Glutamatergic neuron (in vitro differentiated cells): ENCODE measurements at regions not wholly inside any gene's neighbourhood (a gene's known extent, or its start where the extent isn't known, plus 50 kb on each side); places are given as distances from the start of the nearest gene placed in this dataset.

Experiments
- DNase-seq: peaks from one replicate; pipeline ENCODE4 v3.0.0; 2022
- H3K27ac Mint-ChIP-seq: one replicate; pipeline ENCODE4 v1.8.0; 2020; ENCODE audit warnings: mild to moderate bottlenecking, mixed read lengths, inconsistent platforms; ENCODE audit not compliant: unreplicated experiment
- H3K27me3 Mint-ChIP-seq: one replicate; pipeline ENCODE4 v1.8.0; 2020; ENCODE audit warnings: mild to moderate bottlenecking, moderate library complexity, mixed read lengths, inconsistent platforms; ENCODE audit not compliant: unreplicated experiment
- H3K36me3 Mint-ChIP-seq: one replicate; pipeline ENCODE4 v1.8.0; 2020; ENCODE audit warnings: mild to moderate bottlenecking, mixed read lengths, inconsistent platforms; ENCODE audit not compliant: unreplicated experiment
- H3K4me1 Mint-ChIP-seq: one replicate; pipeline ENCODE4 v1.8.0; 2020; ENCODE audit warnings: mild to moderate bottlenecking, low read depth, mixed read lengths, inconsistent platforms; ENCODE audit not compliant: unreplicated experiment
- H3K4me3 Mint-ChIP-seq: one replicate; pipeline ENCODE4 v1.8.0; 2020; ENCODE audit warnings: mild to moderate bottlenecking, mixed read lengths, inconsistent platforms; ENCODE audit not compliant: unreplicated experiment
- H3K9me3 Mint-ChIP-seq: one replicate; pipeline ENCODE4 v1.8.0; 2020; ENCODE audit warnings: mild to moderate bottlenecking, moderate library complexity, mixed read lengths, inconsistent platforms; ENCODE audit not compliant: unreplicated experiment
- CTCF ChIP-seq: fragments of 200-600 bp; sonication (generic); IDR thresholded peaks from one replicate; pipeline ENCODE4 v1.5.0; 2021; ENCODE audit not compliant: partially characterized antibody, unreplicated experiment

DNA sequence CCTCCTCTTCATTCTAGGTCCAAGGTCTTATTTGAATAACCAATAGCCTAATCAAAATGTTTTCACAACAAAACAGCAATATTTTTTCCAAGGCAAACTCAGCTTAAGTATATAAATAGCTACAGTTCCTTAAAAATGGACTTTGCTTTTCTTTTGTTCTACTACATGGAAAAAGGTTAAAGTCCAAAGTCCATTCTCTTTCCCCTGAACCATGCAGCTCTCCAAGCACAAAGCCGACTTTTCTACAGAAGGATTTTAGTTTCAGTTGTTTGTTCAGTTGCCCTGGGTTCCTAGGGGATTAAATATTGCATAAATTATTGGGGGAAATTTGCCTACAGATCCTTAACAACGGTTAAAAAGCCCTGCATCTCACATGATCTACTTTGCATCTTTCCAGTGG is 677.0 kb upstream of the KLF4 start:
- no peak for TF ChIP-seq CTCF
- H3K9me3 Mint-ChIP-seq = peaks cover 1% of the 10 kb centered on the region
- no peak overlapping the region for H3K27ac Mint-ChIP-seq
- H3K27me3 Mint-ChIP-seq = peaks cover 2% of the 10 kb centered on the region
- H3K4me1 Mint-ChIP-seq = no peaks in the 10 kb centered on the region
- H3K4me3 Mint-ChIP-seq = no peak overlapping the region
- no peak for DNase-seq
- H3K36me3 Mint-ChIP-seq = no peaks in the 10 kb centered on the region

DNA sequence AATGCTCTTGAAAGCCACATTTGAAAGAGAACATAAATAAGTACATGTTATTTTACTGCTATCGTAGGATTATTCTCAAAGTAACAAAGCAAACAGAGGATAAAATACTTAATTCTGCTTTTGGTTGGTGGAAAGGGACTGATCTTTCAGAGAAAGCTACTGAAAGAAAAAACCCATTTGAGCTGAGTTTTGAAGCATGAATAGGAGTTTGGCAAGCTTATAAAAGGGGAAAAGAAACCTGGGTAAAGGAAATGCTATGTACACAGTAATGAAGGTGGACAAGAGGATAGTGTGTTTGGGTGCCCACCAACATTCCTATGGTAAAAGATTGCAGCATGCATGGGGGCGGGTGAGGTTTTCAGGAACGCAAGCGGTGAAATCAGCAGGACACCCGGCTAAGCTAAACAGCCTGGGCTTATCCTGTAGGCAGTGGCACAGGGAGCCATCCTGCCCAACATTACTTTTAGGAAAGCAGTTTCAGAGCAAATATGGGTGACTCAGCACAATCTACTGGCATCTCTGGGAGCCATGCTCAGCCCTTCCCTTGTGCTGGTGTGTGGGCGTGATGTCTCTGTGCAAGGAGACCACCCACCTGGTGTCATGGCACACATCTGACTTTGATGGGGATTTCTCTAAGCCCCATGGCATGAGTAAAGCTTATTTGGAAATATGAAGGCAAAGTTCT is 673.9 kb upstream of the KLF4 start:
- no peak for TF ChIP-seq CTCF
- DNase-seq = no peak

DNA sequence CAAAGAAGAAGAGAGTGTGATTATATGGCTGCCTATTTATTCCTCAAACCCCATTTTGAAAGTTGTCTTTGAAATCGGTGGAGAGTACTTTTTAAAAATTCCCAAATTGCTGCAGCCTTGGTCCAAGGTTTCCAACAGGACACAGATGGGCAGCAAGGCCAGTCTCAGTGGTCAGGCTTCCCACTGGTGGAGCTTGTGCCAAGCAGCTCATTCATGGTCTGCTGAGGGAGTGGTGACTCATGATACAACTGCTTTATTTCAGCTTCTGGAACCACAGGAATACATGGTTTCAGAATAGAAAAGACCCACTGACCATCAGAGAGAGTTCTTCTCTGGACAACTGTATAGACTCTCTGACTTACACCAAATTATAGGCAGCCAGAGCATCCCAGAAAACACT is 673.1 kb upstream of the KLF4 start:
- Mint-ChIP-seq H3K9me3 (no peaks in the 10 kb centered on the region), H3K27me3 (peaks cover 5% of the 10 kb centered on the region), H3K4me3 (no peak overlapping the region), H3K36me3 (no peaks in the 10 kb centered on the region), H3K27ac (no peak overlapping the region), H3K4me1 (no peaks in the 10 kb centered on the region)
- DNase-seq = no peak
- no peak for TF ChIP-seq CTCF

More for the DNA sequence above, 673.9 kb upstream of the KLF4 start:
- Mint-ChIP-seq H3K9me3 (no peaks in the 10 kb centered on the region), H3K27me3 (peaks cover 5% of the 10 kb centered on the region), H3K36me3 (no peaks in the 10 kb centered on the region), H3K4me1 (no peaks in the 10 kb centered on the region), H3K27ac (no peak overlapping the region), H3K4me3 (no peak overlapping the region)

DNA sequence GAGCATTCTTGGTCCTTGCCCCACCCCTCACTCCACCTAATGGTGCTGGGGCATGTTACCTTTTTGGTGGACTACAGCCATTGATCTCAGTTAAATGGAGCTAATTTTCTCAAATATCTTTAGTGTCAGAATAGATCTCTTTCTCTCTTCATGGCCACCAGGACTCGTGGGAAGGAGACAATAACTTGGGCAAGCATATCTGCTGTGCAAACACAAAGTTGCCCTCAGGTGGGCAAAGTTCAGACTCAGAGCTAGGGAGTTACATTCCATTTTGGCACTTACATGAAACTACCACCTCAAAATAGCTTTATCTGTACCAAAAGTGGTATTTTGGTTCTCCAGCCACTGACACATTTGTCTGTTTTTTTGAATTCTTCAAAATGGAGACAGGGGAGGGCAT is 671.9 kb upstream of the KLF4 start:
- Mint-ChIP-seq H3K27ac (no peak overlapping the region), H3K36me3 (no peaks in the 10 kb centered on the region), H3K27me3 (peaks cover 5% of the 10 kb centered on the region), H3K4me1 (no peaks in the 10 kb centered on the region), H3K9me3 (no peaks in the 10 kb centered on the region), H3K4me3 (no peak overlapping the region)
- DNase-seq = no peak
- TF ChIP-seq CTCF = no peak

GRCh38 chr9:108160706-108161355 is 671.3 kb upstream of the KLF4 start:
- Mint-ChIP-seq H3K27ac (no peak overlapping the region), H3K9me3 (no peaks in the 10 kb centered on the region), H3K4me3 (no peak overlapping the region), H3K4me1 (no peaks in the 10 kb centered on the region), H3K36me3 (no peaks in the 10 kb centered on the region), H3K27me3 (peaks cover 5% of the 10 kb centered on the region)
- TF ChIP-seq CTCF = no peak
- no peak for DNase-seq
